H1 (cell line): ENCODE measurements at regions not wholly inside any gene's neighbourhood (a gene's known extent, or its start where the extent isn't known, plus 50 kb on each side); places are given as distances from the start of the nearest gene placed in this dataset.

Source experiments
- CBX8 ChIP-seq: fragments of 300-800, 300-1000 bp; sonication (generic); IDR thresholded peaks from 2 replicates; pipeline ENCODE4 v1.7.1; 2016; ENCODE audit warnings: low read depth, low read length, borderline replicate concordance
- CTCF ChIP-seq, 3 experiments: IDR thresholded peaks; 1 replicate in 2 of 3; 2 replicates in 1 of 3; pipeline versions ENCODE4 v1.5.1 to v1.6.1; 2011; ENCODE audit warnings: low read length in 3 of 3, mild to moderate bottlenecking in 3 of 3, inconsistent platforms in 2 of 3, low read depth in 1 of 3, moderate library complexity in 1 of 3; ENCODE audit not compliant: insufficient read depth in 1 of 3; ENCODE audit errors: control extremely low read depth in 1 of 3

GRCh38 chr4:1539859-1540600 is 133.8 kb upstream of the NKX1-1 start (continued):
- no peak for TF ChIP-seq CTCF (IDR thresholded peaks at IDR 0.05; ENCODE audit: control extremely low read depth in 1 of 3, insufficient read depth in 1 of 3, low read depth in 1 of 3, low read length in 3 of 3)
- TF ChIP-seq CBX8 = no peak
